Iris pigment epithelial cell (primary cell): ENCODE measurements at regions not wholly inside any gene's neighbourhood (a gene's known extent, or its start where the extent isn't known, plus 50 kb on each side); places are given as distances from the start of the nearest gene placed in this dataset.
"Not testable (repeated sequence)": the region's sequence is repeated elsewhere in the genome, so short reads cannot be mapped to it uniquely, and the experiment has no call there.

Experiments used
- DNase-seq: peaks from one replicate; pipeline ENCODE4 v3.0.0-alpha.2; 2011; ENCODE audit warnings: low read depth

DNA sequence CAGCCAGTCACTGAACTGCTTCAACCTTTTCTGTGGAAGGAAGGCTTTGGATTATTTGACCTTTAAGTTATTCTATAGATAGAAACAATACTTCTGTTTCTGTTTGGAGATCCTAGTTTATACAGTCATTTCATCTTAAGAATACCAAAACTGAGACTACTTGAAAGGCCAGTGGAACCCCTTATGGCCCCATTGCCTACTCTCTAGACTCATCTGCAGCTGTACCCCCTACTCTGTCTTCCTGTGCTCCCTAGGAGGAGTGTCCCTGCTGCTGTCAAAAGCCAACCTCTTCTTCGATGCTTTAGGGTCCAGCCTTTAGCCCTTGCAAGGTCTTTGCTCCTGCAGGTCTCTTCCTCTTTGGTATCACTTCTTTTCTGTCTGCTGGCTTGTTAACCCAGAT is 169.6 kb downstream of the EDEM1 start:
- no peak for DNase-seq

DNA sequence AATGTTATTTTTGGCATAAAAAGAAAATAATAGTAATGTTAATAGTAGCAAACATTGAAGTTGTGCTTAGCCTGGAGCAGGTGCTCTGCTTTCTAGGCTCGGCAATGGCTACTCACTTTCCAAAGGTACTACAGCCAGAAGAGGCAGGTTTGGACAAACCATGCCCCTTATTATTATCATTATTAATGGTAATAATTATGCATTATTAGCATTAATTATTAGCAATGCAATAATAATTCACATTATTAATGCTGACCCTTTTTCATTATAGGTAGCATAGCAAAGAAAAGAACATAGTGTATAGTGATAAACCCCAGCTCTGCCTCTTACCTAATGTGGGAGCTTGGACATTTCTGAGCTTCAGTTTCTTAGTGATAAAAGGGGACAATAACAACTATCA is 171.4 kb downstream of the EDEM1 start:
- DNase-seq, result no peak

DNA sequence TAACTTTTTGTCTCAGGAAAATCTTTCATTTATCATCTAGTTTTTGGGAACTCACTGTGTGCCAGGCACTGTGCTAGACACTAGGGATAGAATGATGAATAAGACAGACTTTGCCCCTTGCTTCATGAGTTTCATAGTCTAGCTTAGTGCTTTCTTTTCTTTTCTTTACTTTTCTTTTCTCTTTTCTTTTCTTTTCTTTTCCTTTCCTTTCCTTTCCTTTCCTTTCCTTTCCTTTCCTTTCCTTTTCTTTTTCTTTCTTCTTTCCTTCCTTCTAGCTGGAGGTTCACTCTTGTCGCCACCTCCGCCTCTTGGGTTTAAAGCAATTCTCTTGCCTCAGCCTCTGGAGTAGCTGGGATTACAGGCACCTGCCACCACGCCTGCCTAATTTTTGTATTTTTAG is 172.9 kb downstream of the EDEM1 start:
- DNase-seq, result no peak

DNA sequence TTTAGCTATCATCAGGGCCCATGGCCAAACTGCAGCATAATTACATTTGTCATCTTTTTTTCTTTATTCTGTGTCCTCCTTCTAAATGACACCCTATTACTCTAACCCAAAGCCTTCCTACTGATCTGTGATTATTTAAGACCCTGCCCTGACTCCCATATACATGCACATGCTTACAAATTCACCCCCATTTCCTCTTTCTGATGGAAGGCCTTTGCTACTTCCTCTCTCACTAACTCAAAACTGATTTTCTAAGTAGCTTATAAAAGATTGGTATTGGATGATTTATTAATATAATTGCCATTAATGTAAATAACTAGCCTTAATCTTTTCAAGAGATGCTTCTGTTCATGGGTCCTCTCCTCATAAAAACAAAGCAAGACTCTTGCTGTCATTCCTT is 179.2 kb downstream of the EDEM1 start:
- DNase-seq, result no peak

DNA sequence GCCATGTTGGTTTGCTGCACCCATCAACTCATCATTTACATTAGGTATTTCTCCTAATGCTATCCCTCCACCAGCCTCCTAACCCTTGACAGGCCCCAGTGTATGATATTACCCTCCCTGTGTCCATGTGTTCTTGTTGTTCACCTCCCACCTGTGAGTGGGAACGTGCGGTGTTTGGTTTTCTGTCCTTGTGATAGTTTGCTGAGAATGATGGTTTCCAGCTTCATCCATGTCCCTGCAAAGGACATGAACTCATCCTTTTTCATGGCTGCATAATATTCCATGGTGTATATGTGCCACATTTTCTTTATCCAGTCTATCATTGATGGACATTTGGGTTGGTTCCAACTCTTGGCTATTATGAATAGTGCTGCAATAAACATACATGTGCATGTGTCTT is 184.0 kb downstream of the EDEM1 start:
- DNase-seq, result not testable (repeated sequence)

DNA sequence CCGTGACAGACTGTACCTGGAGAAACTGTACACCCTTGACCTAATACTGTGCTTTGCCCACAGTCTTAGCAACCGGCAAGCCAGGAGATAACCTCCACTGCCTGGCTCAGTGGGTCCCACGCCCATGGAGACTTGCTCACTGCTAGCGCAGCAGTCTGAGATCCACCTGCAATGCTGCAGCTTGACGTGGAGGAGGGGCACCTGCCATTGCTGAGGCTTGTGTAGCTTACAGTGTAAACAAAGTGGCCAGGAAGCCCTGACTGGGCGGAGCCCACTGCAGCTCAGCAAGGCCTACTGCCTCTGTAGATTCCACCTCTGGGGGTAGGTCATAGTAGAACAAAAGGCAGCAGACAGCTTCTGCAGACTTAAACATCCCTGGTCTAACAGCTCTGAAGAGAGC is 189.3 kb downstream of the EDEM1 start:
- DNase-seq, result no peak

DNA sequence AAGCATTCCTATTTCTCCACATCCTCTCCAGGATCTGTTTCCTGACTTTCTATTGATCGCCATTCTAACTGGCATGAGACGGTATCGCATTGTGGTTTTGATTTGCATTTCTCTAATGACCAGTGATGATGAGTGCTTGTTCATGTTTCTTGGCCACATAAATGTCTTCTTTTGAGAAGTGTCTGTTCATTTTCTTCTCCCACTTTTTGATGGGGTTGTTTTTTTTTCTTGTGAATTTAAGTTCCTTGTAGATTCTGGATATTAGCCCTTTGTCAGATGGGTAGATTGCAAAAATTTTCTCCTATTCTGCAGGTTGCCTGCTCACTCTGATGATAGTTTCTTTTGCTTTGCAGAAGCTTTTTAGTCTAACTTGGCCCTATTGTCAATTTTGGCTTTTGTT is 191.8 kb downstream of the EDEM1 start:
- not testable (repeated sequence) for DNase-seq

DNA sequence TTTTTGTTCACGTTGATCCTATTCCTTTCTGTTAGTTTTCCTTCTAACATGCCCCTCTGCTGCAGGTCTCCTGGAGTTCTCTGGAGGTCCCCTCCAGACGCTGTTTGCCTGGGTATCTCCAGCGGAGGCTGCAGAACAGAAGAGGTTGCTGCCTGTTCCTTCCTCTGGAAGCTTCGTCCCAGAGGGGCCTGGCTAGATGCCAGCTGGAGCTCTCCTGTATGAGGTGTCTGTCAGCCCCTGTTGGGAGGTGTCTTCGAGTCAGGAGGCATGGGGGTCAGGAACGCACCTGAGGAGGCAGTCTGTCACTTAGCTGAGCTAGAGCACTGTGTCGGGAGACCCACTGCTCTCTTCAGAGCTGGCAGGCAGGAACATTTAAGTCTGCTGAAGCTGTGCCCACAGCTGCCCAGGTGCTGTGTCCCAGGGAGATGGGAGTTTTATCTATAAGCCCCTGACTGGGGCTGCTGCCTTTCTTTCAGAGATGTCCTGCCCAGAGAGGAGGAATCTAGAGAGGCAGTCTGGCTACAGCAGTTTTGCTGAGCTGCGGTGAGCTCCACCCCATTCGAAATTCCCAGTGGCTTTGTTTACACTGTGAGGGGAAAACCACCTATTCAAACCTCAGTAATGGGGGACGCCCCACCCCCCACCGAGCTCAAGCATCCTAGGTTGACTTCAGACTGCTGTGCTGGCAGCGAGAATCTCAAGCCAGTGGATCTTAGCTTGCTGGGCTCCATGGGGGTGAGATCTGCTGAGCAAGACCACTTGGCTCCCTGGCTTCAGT is 196.2 kb downstream of the EDEM1 start:
- DNase-seq, result not testable (repeated sequence)

DNA sequence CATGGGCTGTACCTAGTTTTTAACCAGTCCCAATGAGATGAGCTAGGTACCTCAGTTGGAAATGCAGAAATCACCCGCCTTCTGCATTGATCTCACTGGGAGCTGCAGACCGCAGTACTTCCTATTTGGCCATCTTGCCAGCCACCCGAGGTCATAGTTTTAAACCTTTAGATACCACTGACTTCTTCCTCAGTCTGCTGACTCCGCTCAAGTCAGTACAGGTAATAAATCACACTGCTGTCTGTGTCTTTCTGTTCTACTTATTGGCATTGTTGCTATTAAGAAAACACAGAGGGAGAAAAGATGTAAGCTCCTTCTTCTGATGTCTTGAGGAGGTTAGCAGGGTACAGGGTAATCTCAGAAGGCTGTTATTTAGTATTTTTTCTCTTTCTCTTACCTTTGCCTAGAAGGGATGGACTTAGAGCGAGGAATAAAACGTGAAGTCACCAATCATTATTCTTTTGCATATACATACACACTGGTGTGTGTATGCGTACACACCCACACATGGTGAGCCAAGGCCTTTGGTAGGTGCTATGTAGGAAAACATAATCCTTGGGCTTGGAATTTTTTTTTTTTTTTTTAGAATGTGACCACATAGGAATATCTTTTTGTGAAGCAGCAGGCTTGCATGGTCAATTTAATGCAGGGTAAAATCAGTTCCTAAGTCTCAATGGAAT is 197.2 kb downstream of the EDEM1 start:
- DNase-seq, result no peak

DNA sequence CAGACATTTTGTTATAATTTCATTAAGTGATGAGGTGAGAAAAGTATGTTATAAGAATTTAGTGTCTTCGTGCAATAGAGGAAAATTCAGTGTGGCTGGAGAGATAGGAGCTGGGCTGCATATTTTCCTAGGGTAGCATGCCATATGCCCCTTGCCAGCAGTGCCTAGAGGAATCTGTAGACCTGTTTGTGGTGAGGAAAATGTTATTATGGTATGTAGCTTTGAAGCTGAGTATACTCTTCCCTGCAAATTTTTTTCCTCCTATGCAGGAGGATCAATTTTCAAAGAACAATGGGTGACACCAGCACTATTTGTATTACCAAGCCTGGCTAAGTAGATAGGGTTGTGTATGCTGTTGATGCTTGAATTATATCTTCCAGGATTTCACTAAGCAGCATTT is 200.6 kb downstream of the EDEM1 start:
- no peak for DNase-seq

DNA sequence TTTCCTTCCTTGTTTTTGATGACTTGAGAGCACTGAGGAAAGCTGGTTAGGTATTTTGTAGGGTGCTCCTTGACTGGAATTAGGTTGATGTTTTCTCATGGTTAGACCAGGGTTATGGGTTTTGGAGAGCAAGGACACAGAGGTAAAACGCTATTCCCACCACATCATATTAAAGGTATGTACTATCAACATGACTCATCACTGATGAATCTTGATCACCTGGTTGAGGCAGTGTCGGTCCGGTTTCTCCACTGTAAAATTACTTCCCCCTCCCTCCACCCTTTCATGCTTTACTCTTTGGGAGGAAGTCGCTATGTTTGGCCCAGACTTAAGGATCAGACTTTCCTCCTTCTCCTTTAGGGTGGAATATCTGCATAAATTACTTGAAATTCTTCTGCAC is 201.6 kb downstream of the EDEM1 start:
- no peak for DNase-seq

DNA sequence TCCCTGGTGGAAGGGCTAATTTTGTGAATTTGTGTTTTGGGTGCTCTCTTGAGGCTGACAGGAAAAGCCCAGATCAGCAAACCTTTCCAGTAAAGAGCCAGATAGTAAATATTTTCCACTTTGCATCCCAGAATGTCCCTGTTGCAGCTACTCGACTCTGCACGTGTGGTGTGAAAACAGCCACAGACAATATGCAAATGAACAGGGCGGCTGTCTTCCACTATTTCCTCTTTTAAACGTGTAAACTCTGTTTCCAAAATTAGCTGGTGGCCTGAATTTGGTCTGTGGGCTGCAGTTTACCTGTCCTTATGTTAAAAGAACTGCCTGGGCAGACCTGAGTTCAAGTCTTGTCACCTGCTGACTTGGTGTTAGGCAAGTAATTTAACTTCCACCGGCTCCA is 202.7 kb downstream of the EDEM1 start:
- no peak for DNase-seq

DNA sequence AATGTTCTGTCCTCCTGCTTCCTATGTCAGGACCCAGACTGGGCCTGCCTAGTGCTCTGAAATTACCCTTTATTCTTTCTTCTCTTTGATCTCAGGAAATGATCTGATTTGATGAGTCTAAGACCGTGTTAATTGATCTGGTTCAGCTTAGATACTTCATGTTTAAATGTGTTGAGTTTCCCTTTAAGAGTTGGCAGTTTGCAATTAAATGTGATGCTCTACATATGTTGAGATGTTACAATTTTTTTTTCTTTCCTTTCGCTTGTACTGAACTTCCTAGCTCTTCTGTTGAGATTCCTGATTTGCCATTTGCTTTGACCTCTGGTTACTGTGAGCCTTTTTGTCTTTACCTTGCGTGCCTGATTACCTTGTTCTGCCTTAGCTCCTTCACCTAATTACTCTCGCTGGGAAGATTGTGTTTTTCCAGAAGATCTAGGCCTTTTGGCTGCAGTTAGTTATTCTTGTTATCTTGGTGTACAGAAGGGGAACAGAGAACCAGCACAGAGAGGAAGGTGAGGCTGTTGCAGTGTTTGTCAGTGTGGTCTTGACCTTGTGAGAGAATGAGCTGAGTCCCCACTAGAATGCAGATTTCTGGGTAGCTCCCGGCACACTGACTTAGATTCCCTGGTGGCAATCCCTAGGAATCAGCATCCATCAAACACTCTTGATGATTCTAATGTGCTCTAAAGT is 203.6 kb downstream of the EDEM1 start:
- DNase-seq, result no peak

DNA sequence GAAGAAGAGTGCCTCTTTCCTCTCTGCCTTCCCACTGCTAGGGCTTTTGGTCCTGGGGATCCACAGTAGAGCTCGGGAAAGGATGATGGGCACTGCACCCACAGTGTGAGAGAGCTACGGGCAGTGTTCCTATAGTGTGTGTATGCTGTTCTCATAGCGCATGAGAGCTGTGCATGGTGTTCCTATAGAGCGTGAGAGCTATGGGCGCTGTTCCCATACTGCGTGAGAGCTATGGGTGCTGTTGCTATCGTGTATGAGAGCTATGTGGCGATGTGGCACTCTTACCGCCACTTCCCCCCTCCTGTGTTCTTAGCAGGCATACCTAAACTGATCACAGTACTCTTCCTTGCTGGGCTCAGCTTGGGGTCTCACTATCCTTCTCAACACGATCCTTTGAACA is 213.5 kb downstream of the EDEM1 start:
- DNase-seq, result no peak

DNA sequence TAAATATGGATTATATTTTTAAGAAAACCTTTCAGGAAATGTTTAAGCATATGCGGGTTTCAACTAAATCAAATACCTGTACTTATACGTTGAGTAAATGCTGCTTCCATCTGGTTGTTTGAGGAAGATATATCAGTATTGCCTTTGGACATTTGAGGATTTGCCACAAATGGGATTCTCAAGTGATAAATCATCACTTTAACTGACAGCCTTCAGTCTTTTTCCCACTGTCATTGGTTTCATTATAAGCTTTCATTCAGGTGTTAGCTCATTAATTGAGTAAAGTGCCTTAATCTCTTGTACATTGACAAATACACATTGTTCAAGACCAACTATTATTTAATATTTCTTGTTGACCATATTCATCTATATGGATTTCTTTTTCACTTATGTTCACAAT is 217.2 kb downstream of the EDEM1 start:
- DNase-seq, result no peak

DNA sequence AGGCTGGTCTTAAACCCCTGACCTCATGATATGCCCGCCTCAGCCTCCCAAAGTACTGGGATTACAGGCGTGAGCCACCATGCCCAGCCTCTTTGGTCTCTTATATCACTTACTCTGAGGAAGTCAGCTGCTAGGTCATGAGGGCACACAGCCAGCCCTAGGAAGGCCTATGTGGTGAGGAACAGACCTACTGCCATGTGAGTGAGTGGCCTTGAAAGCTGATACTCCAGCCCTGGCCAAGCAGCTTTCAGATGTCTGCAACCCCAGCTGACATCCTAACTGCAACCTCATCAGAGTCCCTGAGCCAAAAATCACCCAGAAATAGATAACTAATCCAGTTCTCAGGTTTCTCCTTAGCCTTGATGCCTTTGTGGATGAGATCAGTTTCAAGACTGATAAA is 224.3 kb downstream of the EDEM1 start:
- no peak for DNase-seq

DNA sequence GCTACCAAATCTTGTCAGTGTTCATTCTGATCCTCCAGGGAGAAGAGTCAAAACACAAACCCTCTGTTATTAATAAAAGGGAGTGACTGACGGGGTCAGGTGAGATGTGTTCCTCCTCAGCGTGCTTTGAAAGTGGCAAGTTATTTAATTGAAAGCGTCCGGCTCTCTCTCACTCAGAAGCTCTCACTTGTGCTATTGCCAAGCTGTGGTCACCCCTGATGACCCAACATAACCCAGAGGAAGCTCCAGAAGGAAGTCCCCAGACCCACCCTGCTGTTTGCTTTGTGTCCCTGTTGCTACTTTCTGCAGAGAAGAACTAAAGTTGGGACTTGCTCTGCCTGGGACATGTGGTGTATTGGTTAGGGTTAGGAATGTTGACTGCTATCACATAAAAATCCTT is 235.6 kb downstream of the EDEM1 start:
- DNase-seq, result no peak

DNA sequence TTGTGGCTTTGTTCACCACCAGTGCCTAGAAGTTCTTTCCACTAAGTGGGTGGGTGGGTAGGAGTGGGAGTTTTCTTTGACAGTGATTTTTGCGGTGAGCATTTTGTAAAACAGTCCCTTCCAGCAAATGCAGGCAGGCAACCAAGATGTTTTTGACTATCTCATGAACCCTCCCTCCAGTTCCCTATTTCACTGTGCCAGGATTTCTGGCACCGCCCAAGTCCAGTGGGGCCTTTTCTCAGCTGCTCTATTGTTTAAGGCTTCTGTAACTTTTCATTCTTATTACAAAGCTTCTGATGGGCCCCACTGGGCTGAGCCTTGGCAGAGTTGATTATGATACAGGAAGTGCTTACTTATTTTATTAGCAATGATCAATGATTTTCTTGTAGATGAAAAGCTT is 236.0 kb downstream of the EDEM1 start:
- DNase-seq, result no peak

DNA sequence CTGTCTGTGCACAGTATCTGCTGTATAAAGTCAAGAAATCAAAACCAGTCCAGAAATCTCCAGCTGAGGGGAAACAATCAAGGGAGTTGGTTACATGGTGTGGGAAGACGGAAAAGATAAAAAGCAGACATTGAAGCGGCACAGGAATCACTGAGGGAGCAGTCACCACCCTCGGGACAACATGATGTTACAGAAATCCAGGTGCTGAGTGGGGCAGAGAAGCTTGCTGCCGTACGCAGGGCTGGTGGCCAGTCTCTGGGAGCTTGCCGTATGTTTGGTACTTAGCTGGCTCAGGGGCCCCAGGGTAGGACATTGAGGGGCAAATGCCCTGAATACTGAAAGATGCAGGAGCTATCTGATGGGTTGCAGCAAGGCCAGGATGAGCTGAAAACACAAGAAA is 237.9 kb downstream of the EDEM1 start:
- no peak for DNase-seq

DNA sequence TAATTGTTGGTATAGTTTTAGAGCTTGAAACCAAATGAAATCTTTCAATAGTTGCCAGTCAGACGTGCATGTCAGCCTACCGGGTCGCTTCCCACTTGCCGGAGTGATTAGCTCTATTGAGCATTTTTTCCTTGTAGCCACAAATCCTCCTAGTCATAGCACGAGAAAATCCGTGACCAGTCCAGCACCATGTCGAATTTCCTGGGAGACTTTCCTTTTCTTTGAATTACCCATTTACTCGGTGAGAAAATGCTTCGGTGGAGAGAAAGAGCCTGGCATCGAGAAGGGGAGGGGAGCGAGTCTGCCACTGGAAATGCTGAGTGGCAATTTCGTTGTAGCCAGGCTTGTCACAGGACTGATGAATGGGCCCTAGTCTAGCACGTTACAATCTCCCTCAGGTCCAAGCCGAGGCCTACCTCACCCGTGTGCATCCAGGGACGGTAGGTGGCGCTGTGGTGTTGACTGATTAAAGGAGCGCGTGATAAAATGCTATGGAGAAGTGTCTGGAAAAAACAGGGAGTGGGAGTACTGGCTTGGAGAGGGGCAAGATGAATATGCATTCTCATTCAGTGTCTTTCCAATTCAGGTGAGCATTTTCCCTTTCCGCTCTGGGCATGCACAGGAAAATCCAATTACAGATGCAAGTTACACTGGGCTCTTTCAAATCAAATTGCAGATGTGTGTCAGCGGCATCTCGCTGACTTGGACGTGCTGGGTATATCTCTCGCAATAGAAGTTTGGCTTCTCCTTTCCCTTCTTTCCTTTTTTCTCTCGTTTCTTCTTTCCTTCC is 238.8 kb downstream of the EDEM1 start:
- DNase-seq, result peak; percentile 35

DNA sequence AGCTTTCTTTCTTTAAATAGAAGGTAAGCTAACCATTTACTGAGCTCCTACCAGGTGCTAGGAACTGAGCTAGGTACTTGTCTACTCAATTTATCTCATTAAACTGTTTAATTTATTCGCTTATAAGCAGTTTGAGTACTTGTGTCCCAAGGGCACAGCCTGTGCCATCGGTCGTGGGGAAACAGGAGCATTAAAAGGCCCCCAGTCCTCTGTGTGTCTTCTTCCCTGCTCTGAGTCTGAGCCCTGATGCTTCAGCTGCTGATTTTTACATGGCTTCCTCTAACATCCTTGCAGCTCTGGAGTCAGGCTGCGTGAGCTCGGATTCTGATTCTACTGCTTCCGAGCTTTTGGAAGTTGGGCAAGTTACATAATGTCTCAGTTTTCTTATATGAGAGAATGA is 239.5 kb downstream of the EDEM1 start:
- DNase-seq, result no peak

DNA sequence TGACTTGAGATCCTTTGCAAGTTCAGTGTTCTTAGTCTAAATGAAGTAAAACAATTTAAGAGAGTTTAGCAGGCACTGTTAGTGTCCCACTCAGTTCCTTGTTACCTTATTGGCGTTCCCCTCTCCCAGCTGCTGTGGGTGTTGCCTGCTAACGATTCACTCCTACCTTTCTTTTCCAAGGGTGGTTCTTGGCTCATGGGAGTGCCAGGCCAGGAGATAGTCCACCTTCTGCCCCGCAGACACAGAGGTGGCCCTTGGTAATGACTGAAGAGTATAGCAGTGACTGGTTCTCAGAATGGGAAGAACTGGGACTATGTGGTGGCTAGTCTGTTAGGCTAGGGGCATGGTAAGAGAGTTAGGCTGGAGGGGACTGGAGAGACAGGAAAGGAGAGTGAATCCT is 240.4 kb downstream of the EDEM1 start:
- DNase-seq, result no peak
